Stimulated activated effector memory CD8-positive, alpha-beta T cell treated with anti-CD3 and anti-CD28 coated beads, Interleukin-12 subunit alpha, Interleukin-12 subunit beta, amount 100 ng/mL, for 72 hours (primary cell): ENCODE measurements at regions not wholly inside any gene's neighbourhood (a gene's known extent, or its start where the extent isn't known, plus 50 kb on each side); places are given as distances from the start of the nearest gene placed in this dataset.
A peak's percentile ranks its signal among the peaks of the same experiment; 100 is the strongest.
"Not testable (repeated sequence)": the region's sequence is repeated elsewhere in the genome, so short reads cannot be mapped to it uniquely, and the experiment has no call there.

Experiments
- ATAC-seq: fragments of 150-1000 bp; cut with Tn5 transposase; 2 replicates; pipeline ENCODE4 v1.10.0; 2021
- DNase-seq, 2 donors: peaks; one replicate each; pipeline ENCODE4 v3.0.0; 2021 to 2022; ENCODE audit warnings: low spot score in 2 of 2
- H3K27ac Mint-ChIP-seq: one replicate; pipeline ENCODE4 v1.8.0; 2022; ENCODE audit warnings: mild to moderate bottlenecking, mixed read lengths
- H3K36me3 Mint-ChIP-seq: one replicate; pipeline ENCODE4 v1.8.0; 2022; ENCODE audit warnings: mild to moderate bottlenecking, mixed read lengths
- H3K4me1 Mint-ChIP-seq: one replicate; pipeline ENCODE4 v1.8.0; 2022; ENCODE audit warnings: mixed read lengths
- H3K4me3 Mint-ChIP-seq: one replicate; pipeline ENCODE4 v1.8.0; 2022; ENCODE audit warnings: mild to moderate bottlenecking, mixed read lengths
- H3K9me3 Mint-ChIP-seq: one replicate; pipeline ENCODE4 v1.8.0; 2022; ENCODE audit warnings: mixed read lengths

- H3K4me3 Mint-ChIP-seq: no peak overlapping the region
- DNase-seq (peak in 1 of 2 donors; percentile 33), ATAC-seq (no peak)
- no peaks in the 10 kb centered on the region for H3K9me3 Mint-ChIP-seq
- no peaks in the 10 kb centered on the region for H3K4me1 Mint-ChIP-seq
- no peak overlapping the region for H3K27ac Mint-ChIP-seq
- no peaks in the 10 kb centered on the region for H3K36me3 Mint-ChIP-seq
These were observed 137.0 kb downstream of the MREG start for GRCh38 chr2:215876139-215876936.

GRCh38 chr2:215874418-215874817 lies 138.9 kb downstream of the MREG start:
- DNase-seq: no peak

GRCh38 chr2:215870986-215871385 lies 142.4 kb downstream of the MREG start:
- Mint-ChIP-seq H3K4me1 (no peaks in the 10 kb centered on the region), H3K36me3 (no peaks in the 10 kb centered on the region), H3K27ac (no peak overlapping the region), H3K4me3 (no peak overlapping the region), H3K9me3 (no peaks in the 10 kb centered on the region)
- DNase-seq (no peak), ATAC-seq (no peak)

More at GRCh38 chr2:215874418-215874817, 138.9 kb downstream of the MREG start:
- Mint-ChIP-seq H3K4me1 (no peaks in the 10 kb centered on the region), H3K9me3 (no peaks in the 10 kb centered on the region), H3K4me3 (no peak overlapping the region), H3K27ac (no peak overlapping the region), H3K36me3 (no peaks in the 10 kb centered on the region)
- ATAC-seq: peak; percentile 78

- Mint-ChIP-seq H3K4me3 (no peak overlapping the region), H3K27ac (no peak overlapping the region), H3K4me1 (no peaks in the 10 kb centered on the region), H3K9me3 (no peaks in the 10 kb centered on the region), H3K36me3 (no peaks in the 10 kb centered on the region)
- no peak for ATAC-seq
- DNase-seq: no peak
These were observed 143.3 kb downstream of the MREG start for GRCh38 chr2:215870088-215870490.

- no peak for DNase-seq
- Mint-ChIP-seq H3K27ac (no peak overlapping the region), H3K4me1 (no peaks in the 10 kb centered on the region), H3K4me3 (no peak overlapping the region), H3K36me3 (no peaks in the 10 kb centered on the region), H3K9me3 (no peaks in the 10 kb centered on the region)
- ATAC-seq: no peak
These were observed 144.4 kb downstream of the MREG start for GRCh38 chr2:215868846-215869543.

GRCh38 chr2:215866606-215867005 lies 146.7 kb downstream of the MREG start:
- Mint-ChIP-seq H3K36me3 (no peaks in the 10 kb centered on the region), H3K4me3 (no peak overlapping the region), H3K27ac (no peak overlapping the region), H3K9me3 (no peaks in the 10 kb centered on the region), H3K4me1 (no peaks in the 10 kb centered on the region)
- no peak for ATAC-seq
- no peak for DNase-seq

GRCh38 chr2:215863687-215864086 lies 149.7 kb downstream of the MREG start:
- no peak overlapping the region for H3K27ac Mint-ChIP-seq
- no peaks in the 10 kb centered on the region for H3K4me1 Mint-ChIP-seq
- H3K9me3 Mint-ChIP-seq: no peaks in the 10 kb centered on the region
- no peak overlapping the region for H3K4me3 Mint-ChIP-seq
- no peak for DNase-seq
- no peak for ATAC-seq
- no peaks in the 10 kb centered on the region for H3K36me3 Mint-ChIP-seq

- ATAC-seq (no peak), DNase-seq (no peak)
- no peaks in the 10 kb centered on the region for H3K36me3 Mint-ChIP-seq
- no peaks in the 10 kb centered on the region for H3K4me1 Mint-ChIP-seq
- H3K27ac Mint-ChIP-seq: no peak overlapping the region
- H3K9me3 Mint-ChIP-seq: no peaks in the 10 kb centered on the region
- no peak overlapping the region for H3K4me3 Mint-ChIP-seq
These were observed 151.0 kb downstream of the MREG start for GRCh38 chr2:215862351-215862771.

GRCh38 chr2:215861607-215862350 lies 151.6 kb downstream of the MREG start:
- Mint-ChIP-seq H3K36me3 (no peaks in the 10 kb centered on the region), H3K4me1 (no peaks in the 10 kb centered on the region), H3K27ac (no peak overlapping the region), H3K9me3 (no peaks in the 10 kb centered on the region), H3K4me3 (no peak overlapping the region)
- DNase-seq (no peak), ATAC-seq (no peak)

- H3K9me3 Mint-ChIP-seq: no peaks in the 10 kb centered on the region
- DNase-seq (no peak), ATAC-seq (no peak)
- no peak overlapping the region for H3K4me3 Mint-ChIP-seq
- no peaks in the 10 kb centered on the region for H3K4me1 Mint-ChIP-seq
- no peaks in the 10 kb centered on the region for H3K36me3 Mint-ChIP-seq
- no peak overlapping the region for H3K27ac Mint-ChIP-seq
These were observed 157.3 kb downstream of the MREG start for GRCh38 chr2:215856080-215856479.

- ATAC-seq: not testable (repeated sequence)
These were observed 158.0 kb downstream of the MREG start for GRCh38 chr2:215855308-215855707.

GRCh38 chr2:215854008-215854407 lies 159.3 kb downstream of the MREG start:
- Mint-ChIP-seq H3K27ac (no peak overlapping the region), H3K9me3 (no peaks in the 10 kb centered on the region), H3K4me3 (no peak overlapping the region), H3K4me1 (no peaks in the 10 kb centered on the region), H3K36me3 (no peaks in the 10 kb centered on the region)
- DNase-seq: no peak
- no peak for ATAC-seq

More at GRCh38 chr2:215855308-215855707, 158.0 kb downstream of the MREG start:
- H3K27ac Mint-ChIP-seq, DNase-seq, H3K4me3 Mint-ChIP-seq, H3K9me3 Mint-ChIP-seq, H3K4me1 Mint-ChIP-seq, H3K36me3 Mint-ChIP-seq: not testable (repeated sequence)

- no peak for ATAC-seq
- Mint-ChIP-seq H3K27ac (no peak overlapping the region), H3K4me1 (no peaks in the 10 kb centered on the region), H3K4me3 (no peak overlapping the region), H3K9me3 (no peaks in the 10 kb centered on the region), H3K36me3 (no peaks in the 10 kb centered on the region)
- DNase-seq: no peak
These were observed 161.7 kb downstream of the MREG start for GRCh38 chr2:215851696-215852095.

GRCh38 chr2:215851082-215851481 lies 162.3 kb downstream of the MREG start:
- H3K4me1 Mint-ChIP-seq: no peaks in the 10 kb centered on the region
- ATAC-seq (no peak), DNase-seq (no peak)
- H3K9me3 Mint-ChIP-seq: no peaks in the 10 kb centered on the region
- no peak overlapping the region for H3K27ac Mint-ChIP-seq
- H3K36me3 Mint-ChIP-seq: no peaks in the 10 kb centered on the region
- no peak overlapping the region for H3K4me3 Mint-ChIP-seq

GRCh38 chr2:215850380-215850779 lies 163.0 kb downstream of the MREG start:
- no peaks in the 10 kb centered on the region for H3K4me1 Mint-ChIP-seq
- no peaks in the 10 kb centered on the region for H3K9me3 Mint-ChIP-seq
- no peak overlapping the region for H3K4me3 Mint-ChIP-seq
- no peaks in the 10 kb centered on the region for H3K36me3 Mint-ChIP-seq
- ATAC-seq (no peak), DNase-seq (no peak)
- H3K27ac Mint-ChIP-seq: no peak overlapping the region
